Mesenchymal stem cell (in vitro differentiated cells and primary cell): ENCODE measurements at regions not wholly inside any gene's neighbourhood (a gene's known extent, or its start where the extent isn't known, plus 50 kb on each side); places are given as distances from the start of the nearest gene placed in this dataset.

ENCODE experiments used
- DNase-seq: peaks from one replicate; pipeline ENCODE4 v3.0.0-alpha.2; 2013
- H2AFZ ChIP-seq: one replicate; pipeline ENCODE4 v1.6.1; 2013; ENCODE audit warnings: low read depth, mild to moderate bottlenecking, control low read depth, inconsistent platforms, low read length, moderate library complexity
- H2AK5ac ChIP-seq: 2 replicates; pipeline ENCODE4 v1.6.1; 2013; ENCODE audit warnings: low read length, moderate library complexity, mild to moderate bottlenecking, inconsistent platforms; ENCODE audit not compliant: severe bottlenecking
- H2BK120ac ChIP-seq: one replicate; pipeline ENCODE4 v1.6.1; 2013; ENCODE audit warnings: low read depth, mild to moderate bottlenecking, inconsistent platforms, low read length, moderate library complexity
- H2BK12ac ChIP-seq, 2 experiments: one replicate each; pipeline ENCODE4 v1.6.1; 2013; ENCODE audit warnings: inconsistent platforms in 2 of 2, low read length in 2 of 2, mild to moderate bottlenecking in 2 of 2, moderate library complexity in 2 of 2, control low read depth in 1 of 2
- H2BK15ac ChIP-seq: one replicate; pipeline ENCODE4 v1.6.1; 2013; ENCODE audit warnings: mild to moderate bottlenecking, low read depth, inconsistent platforms; ENCODE audit not compliant: poor library complexity, severe bottlenecking
- H2BK5ac ChIP-seq: 2 replicates; pipeline ENCODE4 v1.6.1; 2013; ENCODE audit warnings: low read depth, mild to moderate bottlenecking, low read length, control low read depth, inconsistent platforms; ENCODE audit not compliant: poor library complexity, severe bottlenecking
- H3K14ac ChIP-seq, 2 experiments: one replicate each; pipeline ENCODE4 v1.6.1; 2013; ENCODE audit warnings: inconsistent platforms in 2 of 2, low read length in 2 of 2, control low read depth in 1 of 2, mild to moderate bottlenecking in 1 of 2, moderate library complexity in 1 of 2
- H3K18ac ChIP-seq, 2 experiments: one replicate each; pipeline ENCODE4 v1.6.1; 2013; ENCODE audit warnings: inconsistent platforms in 2 of 2, low read length in 2 of 2, control low read depth in 1 of 2, low read depth in 1 of 2, mild to moderate bottlenecking in 1 of 2
- H3K23ac ChIP-seq, 2 experiments: one replicate each; pipeline ENCODE4 v1.6.1; 2013; ENCODE audit warnings: inconsistent platforms in 2 of 2, low read length in 2 of 2, mild to moderate bottlenecking in 2 of 2, moderate library complexity in 2 of 2, control low read depth in 1 of 2
- H3K27ac ChIP-seq: 2 replicates; pipeline ENCODE4 v1.5.1; 2013; ENCODE audit warnings: mild to moderate bottlenecking, moderate library complexity, low read length, control low read depth, inconsistent platforms; ENCODE audit not compliant: poor library complexity, severe bottlenecking
- H3K27me3 ChIP-seq, 2 experiments: 2 replicates each; pipeline versions ENCODE4 v1.6.1 to v1.7.0; 2013; ENCODE audit warnings: low read length in 2 of 2, mild to moderate bottlenecking in 2 of 2, moderate library complexity in 2 of 2, control low read depth in 1 of 2, inconsistent platforms in 1 of 2; ENCODE audit not compliant: control insufficient read depth in 1 of 2, insufficient read depth in 1 of 2
- H3K36me3 ChIP-seq, 2 experiments: 2 replicates each; pipeline versions ENCODE4 v1.6.1 to v1.7.0; 2013; ENCODE audit warnings: low read length in 2 of 2, control low read depth in 1 of 2, inconsistent platforms in 1 of 2, low read depth in 1 of 2, mild to moderate bottlenecking in 1 of 2; ENCODE audit not compliant: insufficient read depth in 2 of 2, control insufficient read depth in 1 of 2
- H3K4ac ChIP-seq, 2 experiments: one replicate each; pipeline ENCODE4 v1.6.1; 2013; ENCODE audit warnings: inconsistent platforms in 2 of 2, low read length in 2 of 2, mild to moderate bottlenecking in 2 of 2, moderate library complexity in 2 of 2, control low read depth in 1 of 2, low read depth in 1 of 2
- H3K4me1 ChIP-seq: 2 replicates; pipeline ENCODE4 v1.6.1; 2013; ENCODE audit warnings: low read depth, low read length, control low read depth; ENCODE audit not compliant: control insufficient read depth, insufficient read depth
- H3K4me2 ChIP-seq: 2 replicates; pipeline ENCODE4 v1.6.1; 2013; ENCODE audit warnings: low read length, mild to moderate bottlenecking, inconsistent platforms; ENCODE audit not compliant: poor library complexity, severe bottlenecking
- H3K4me3 ChIP-seq, 2 experiments: 2 replicates each; pipeline versions ENCODE4 v1.5.1 to v1.7.0; 2013; ENCODE audit warnings: low read length in 2 of 2, mild to moderate bottlenecking in 2 of 2, control low read depth in 1 of 2, low read depth in 1 of 2; ENCODE audit not compliant: insufficient read depth in 1 of 2
- H3K79me1 ChIP-seq: replicated peaks from 2 replicates; pipeline ENCODE4 v1.6.1; 2013; ENCODE audit warnings: mild to moderate bottlenecking, control low read depth, low read length, inconsistent platforms; ENCODE audit not compliant: poor library complexity, severe bottlenecking
- H3K9ac ChIP-seq: 2 replicates; pipeline ENCODE4 v1.7.0; 2013; ENCODE audit warnings: mild to moderate bottlenecking, low read length, moderate library complexity
- H3K9me3 ChIP-seq: 2 replicates; pipeline ENCODE4 v1.7.0; 2013; ENCODE audit warnings: mild to moderate bottlenecking, low read length; ENCODE audit not compliant: control insufficient read depth
- H4K8ac ChIP-seq: one replicate; pipeline ENCODE4 v1.6.1; 2013; ENCODE audit warnings: inconsistent platforms, mild to moderate bottlenecking, low read length, moderate library complexity
- H4K91ac ChIP-seq: one replicate; pipeline ENCODE4 v1.6.1; 2013; ENCODE audit warnings: mild to moderate bottlenecking, low read length, inconsistent platforms
- WGBS: methylation state at CpG from one replicate; pipeline ENCODE4 v1.1.7; 2013; ENCODE audit warnings: mixed read lengths; 5-methylcytosine and 5-hydroxymethylcytosine counted together

GRCh38 chrX:45758738-45759397 is 558.2 kb upstream of the DIPK2B start:
- 0% methylated on average over 1 of the region's 3 CpGs for WGBS
- H3K9ac ChIP-seq: peak overlapping the region; percentile 99
- peak overlapping the region in 1 of 2 experiments; percentile 61 for H3K4ac ChIP-seq
- H3K27me3 ChIP-seq: no peaks in the 10 kb centered on the region
- no peaks in the 10 kb centered on the region for H3K79me1 ChIP-seq
- peak overlapping the region in 1 of 2 experiments; percentile 6 for H2BK12ac ChIP-seq
- peak overlapping the region; percentile 42 for H2AK5ac ChIP-seq
- peak overlapping the region in 1 of 2 experiments; percentile 64 for H3K4me3 ChIP-seq
- no peak overlapping the region for H3K14ac ChIP-seq
- peak; percentile 72 for DNase-seq
- H2BK120ac ChIP-seq: peak overlapping the region; percentile 19
- H4K91ac ChIP-seq: no peak overlapping the region
- no peak overlapping the region for H3K4me2 ChIP-seq
- H3K9me3 ChIP-seq: no peaks in the 10 kb centered on the region
- H3K18ac ChIP-seq: peak overlapping the region in 1 of 2 experiments; percentile 52
- no peak overlapping the region for H3K23ac ChIP-seq
- peak overlapping the region; percentile 81 for H2BK5ac ChIP-seq
- peak overlapping the region; percentile 79 for H3K27ac ChIP-seq
- peaks cover 3% of the 10 kb centered on the region for H3K4me1 ChIP-seq
- peak overlapping the region; percentile 15 for H4K8ac ChIP-seq
- peaks cover 0 to 90% of the 10 kb centered on the region in 2 experiments for H3K36me3 ChIP-seq
- no peak overlapping the region for H2BK15ac ChIP-seq
- H2AFZ ChIP-seq: no peak overlapping the region

- Histone ChIP-seq H2BK15ac (no peak overlapping the region), H3K14ac (no peak overlapping the region), H2AFZ (no peak overlapping the region), H3K36me3 (peaks cover 0 to 90% of the 10 kb centered on the region in 2 experiments), H3K9me3 (no peaks in the 10 kb centered on the region), H4K8ac (no peak overlapping the region), H3K27me3 (no peaks in the 10 kb centered on the region), H3K27ac (peak overlapping the region; percentile 79), H3K23ac (no peak overlapping the region), H2BK12ac (no peak overlapping the region), H2AK5ac (no peak overlapping the region), H3K4me2 (no peak overlapping the region), H4K91ac (no peak overlapping the region), H3K4ac (no peak overlapping the region), H3K4me1 (peaks cover 3% of the 10 kb centered on the region), H2BK120ac (no peak overlapping the region), H2BK5ac (peak overlapping the region; percentile 81), H3K4me3 (peak overlapping the region in 1 of 2 experiments; percentile 64), H3K79me1 (no peaks in the 10 kb centered on the region), H3K9ac (peak overlapping the region; percentile 99), H3K18ac (no peak overlapping the region)
- peak; percentile 93 for DNase-seq
- WGBS: 0% methylated on average over 1 of the region's 7 CpGs
Measured at GRCh38 chrX:45758319-45758718, 557.6 kb upstream of the DIPK2B start.

GRCh38 chrX:45757272-45757671 is 556.6 kb upstream of the DIPK2B start:
- Histone ChIP-seq H3K79me1 (no peaks in the 10 kb centered on the region), H3K4me2 (no peak overlapping the region), H3K27me3 (no peaks in the 10 kb centered on the region), H2BK120ac (no peak overlapping the region), H3K4ac (no peak overlapping the region), H3K27ac (peak overlapping the region; percentile 67), H2AK5ac (no peak overlapping the region), H3K14ac (no peak overlapping the region), H3K4me1 (peaks cover 2% of the 10 kb centered on the region), H3K9me3 (no peaks in the 10 kb centered on the region), H4K8ac (no peak overlapping the region), H2BK12ac (no peak overlapping the region), H3K18ac (no peak overlapping the region), H2AFZ (no peak overlapping the region), H2BK15ac (no peak overlapping the region), H3K9ac (peak overlapping the region; percentile 99), H4K91ac (no peak overlapping the region), H3K36me3 (peaks cover 0 to 90% of the 10 kb centered on the region in 2 experiments), H2BK5ac (no peak overlapping the region), H3K4me3 (peak overlapping the region in 1 of 2 experiments; percentile 64), H3K23ac (no peak overlapping the region)
- WGBS: no CpG with 5 or more reads among the region's 2 CpGs
- DNase-seq: no peak

GRCh38 chrX:45756557-45756956 is 555.9 kb upstream of the DIPK2B start:
- H3K36me3 ChIP-seq: peaks cover 0 to 90% of the 10 kb centered on the region in 2 experiments
- no peaks in the 10 kb centered on the region for H3K79me1 ChIP-seq
- DNase-seq: peak; percentile 72
- H2BK15ac ChIP-seq: no peak overlapping the region
- H2BK5ac ChIP-seq: no peak overlapping the region
- H2AFZ ChIP-seq: no peak overlapping the region
- no peak overlapping the region for H3K23ac ChIP-seq
- H4K91ac ChIP-seq: no peak overlapping the region
- H2BK12ac ChIP-seq: no peak overlapping the region
- H3K9ac ChIP-seq: peak overlapping the region; percentile 99
- H3K14ac ChIP-seq: no peak overlapping the region
- no peak overlapping the region for H2BK120ac ChIP-seq
- no peak overlapping the region for H2AK5ac ChIP-seq
- no peak overlapping the region for H3K18ac ChIP-seq
- H3K9me3 ChIP-seq: no peaks in the 10 kb centered on the region
- no peaks in the 10 kb centered on the region for H3K27me3 ChIP-seq
- H3K4ac ChIP-seq: no peak overlapping the region
- no peak overlapping the region for H3K4me2 ChIP-seq
- peak overlapping the region in 1 of 2 experiments; percentile 36 for H3K4me3 ChIP-seq
- H3K4me1 ChIP-seq: peaks cover 2% of the 10 kb centered on the region
- no peak overlapping the region for H4K8ac ChIP-seq
- H3K27ac ChIP-seq: peak overlapping the region; percentile 54
- WGBS: 0% methylated on average over 1 of the region's 3 CpGs
